K562 (cell line): ENCODE measurements at regions not wholly inside any gene's neighbourhood (a gene's known extent, or its start where the extent isn't known, plus 50 kb on each side); places are given as distances from the start of the nearest gene placed in this dataset.

Source experiments
- ATAC-seq: fragments of 200-7000 bp; cut with Tn5 transposase; 3 replicates; pipeline ENCODE4 v1.9.1; 2020; ENCODE audit warnings: moderate library complexity
- BruUV-seq: library from RNA; stranded (reverse); fragments of 400-500 nt; replicated peaks from 2 replicates; lab custom pipeline; 2021; lab: Mats Ljungman, UMichigan
- CTCF ChIA-PET: fragments of 300-600 bp; formaldehyde crosslinking; extraction: SDS; loops from one replicate; lab custom pipeline; 2021; ENCODE audit warnings: low intra/inter-chr PET ratio; lab: Yijun Ruan, JAX
- POLR2A ChIA-PET: fragments of 300-600, 350-650 bp; sonication (Branson Sonifier 250); formaldehyde crosslinking; extraction: SDS; loops from one replicate; lab custom pipeline; 2021; ENCODE audit warnings: antibody characterized with exemption, inconsistent platforms; lab: Yijun Ruan, JAX
- DNase-seq, 4 experiments: peaks; one replicate each; pipeline versions ENCODE4 v3.0.0 to v3.0.0-alpha.2; 2011 to 2018; ENCODE audit warnings: low spot score in 3 of 4, mixed read lengths in 3 of 4; ENCODE audit errors: extremely low read depth in 1 of 4
- FAIRE-seq: peaks from 2 replicates; lab custom pipeline; 2011; peaks lifted over from hg19 to GRCh38; lab: Jason Lieb, UNC
- H2AFZ ChIP-seq: 2 replicates; pipeline ENCODE4 v1.6.0; 2011; ENCODE audit warnings: low read depth, low read length, control low read depth, inconsistent platforms
- H3K27ac ChIP-seq: fragments of 200-600 bp; 3 replicates; pipeline ENCODE4 v1.8.0; 2011; ENCODE audit warnings: low read depth, mild to moderate bottlenecking, control low read depth, inconsistent platforms, low read length, moderate library complexity, mixed read lengths; ENCODE audit errors: extremely low read depth
- H3K27me3 ChIP-seq, 2 experiments: fragments of 300-600 bp in 1 of 2; 2 replicates in 1 of 2; 3 replicates in 1 of 2; pipeline versions ENCODE4 v1.6.0 to v1.8.0; 2011; ENCODE audit warnings: inconsistent platforms in 2 of 2, low read length in 2 of 2, mild to moderate bottlenecking in 1 of 2, mixed read lengths in 1 of 2, moderate library complexity in 1 of 2; ENCODE audit not compliant: control insufficient read depth in 2 of 2, insufficient read depth in 2 of 2
- H3K36me3 ChIP-seq: fragments of 300-600 bp; 3 replicates; pipeline ENCODE4 v1.8.0; 2011; ENCODE audit warnings: mild to moderate bottlenecking, low read length, inconsistent platforms; ENCODE audit not compliant: control insufficient read depth, insufficient read depth
- H3K4me1 ChIP-seq, 2 experiments: fragments of 200-600 bp in 1 of 2; replicated peaks in 1 of 2; 2 replicates in 1 of 2; 3 replicates in 1 of 2; pipeline versions ENCODE4 v1.5.1 to v1.8.0; 2011; ENCODE audit warnings: inconsistent platforms in 2 of 2, low read length in 2 of 2, mild to moderate bottlenecking in 1 of 2, mixed read lengths in 1 of 2, moderate library complexity in 1 of 2; ENCODE audit not compliant: control insufficient read depth in 2 of 2, insufficient read depth in 2 of 2
- H3K4me2 ChIP-seq: 2 replicates; pipeline ENCODE4 v1.6.1; 2011; ENCODE audit warnings: low read length, control low read depth, inconsistent platforms, mixed read lengths; ENCODE audit not compliant: insufficient read depth
- H3K4me3 ChIP-seq: fragments of 200-600 bp; sonication (generic), shearing (Covaris generic); 2 replicates; pipeline ENCODE4 v1.5.1; 2016; ENCODE audit warnings: control low read depth, inconsistent platforms
- H3K79me2 ChIP-seq: fragments of 200-600 bp; 3 replicates; pipeline ENCODE4 v1.8.0; 2011; ENCODE audit warnings: low read length, inconsistent platforms; ENCODE audit not compliant: control insufficient read depth, insufficient read depth
- H3K9ac ChIP-seq, 2 experiments: 2 replicates each; pipeline versions ENCODE4 v1.6.0 to v1.6.1; 2011; ENCODE audit warnings: low read depth in 2 of 2, low read length in 2 of 2, control low read depth in 1 of 2, inconsistent platforms in 1 of 2, mild to moderate bottlenecking in 1 of 2, mixed read lengths in 1 of 2; ENCODE audit not compliant: insufficient read depth in 1 of 2
- H3K9me1 ChIP-seq: one replicate; pipeline ENCODE4 v1.6.0; 2011; ENCODE audit warnings: inconsistent platforms, mild to moderate bottlenecking, low read length, moderate library complexity; ENCODE audit not compliant: control insufficient read depth, insufficient read depth
- H3K9me3 ChIP-seq: replicated peaks from 2 replicates; pipeline ENCODE4 v1.5.1; 2011; ENCODE audit warnings: low read depth, low read length, inconsistent platforms; ENCODE audit not compliant: control insufficient read depth, insufficient read depth
- H4K20me1 ChIP-seq: replicated peaks from 2 replicates; pipeline ENCODE4 v1.6.1; 2011; ENCODE audit warnings: low read length, inconsistent platforms, mixed read lengths; ENCODE audit not compliant: control insufficient read depth, insufficient read depth
- GTF2E2 ChIP-seq: fragments of 200-800 bp; sonication (Bioruptor generic); IDR thresholded peaks from 2 replicates; pipeline ENCODE4 v1.6.1; 2016; ENCODE audit warnings: missing genetic modification characterization, missing compliant biosample characterization
- HCFC1 ChIP-seq: IDR thresholded peaks from 2 replicates; pipeline ENCODE4 v1.6.1; 2012; ENCODE audit warnings: low read depth, low read length, improper control_type of control experiment
- POLR3G ChIP-seq: IDR thresholded peaks from 2 replicates; pipeline ENCODE4 v1.6.1; 2011; ENCODE audit not compliant: insufficient read length, insufficient replicate concordance; ENCODE audit errors: extremely low read depth
- RBM22 ChIP-seq: fragments of 200-400 bp; formaldehyde crosslinking; IDR thresholded peaks from 2 replicates; pipeline ENCODE4 v1.6.1; 2018; ENCODE audit warnings: low read length, low read depth; ENCODE audit not compliant: poor library complexity, severe bottlenecking
- RNF219 ChIP-seq: fragments of 250-450 bp; sonication (Bioruptor Pico); IDR thresholded peaks from 2 replicates; pipeline ENCODE4 v1.5.0; 2022; ENCODE audit warnings: mild to moderate bottlenecking
- ZC3H8 ChIP-seq: fragments of 450-650 bp; IDR thresholded peaks from 2 replicates; pipeline ENCODE4 v1.6.1; 2017
- ZNF76 ChIP-seq: fragments of 250-450 bp; sonication (Bioruptor Pico); IDR thresholded peaks from 2 replicates; pipeline ENCODE4 v1.4.0; 2020; ENCODE audit warnings: mild to moderate bottlenecking, moderate library complexity, borderline replicate concordance
- WGBS: fragments of 100-300 bp; shearing (Covaris generic); methylation state at CpG from one replicate; pipeline ENCODE4 v1.1.6; 2016; ENCODE audit warnings: low coverage, mixed read lengths; ENCODE audit not compliant: insufficient coverage; ENCODE audit errors: missing lambda C conversion rate; 5-methylcytosine and 5-hydroxymethylcytosine counted together
- in situ Hi-C: fragments of 300-500 bp; cut with MboI; formaldehyde crosslinking; loops from 4 replicates; pipeline ENCODE4 v1.15.0; 2018; ENCODE audit warnings: inconsistent platforms, mixed read lengths
- intact Hi-C: fragments of 100-400 bp; cut with micrococcal nuclease; formaldehyde crosslinking; loops from 2 replicates; pipeline ENCODE4 v1.14.2; 2022

DNA sequence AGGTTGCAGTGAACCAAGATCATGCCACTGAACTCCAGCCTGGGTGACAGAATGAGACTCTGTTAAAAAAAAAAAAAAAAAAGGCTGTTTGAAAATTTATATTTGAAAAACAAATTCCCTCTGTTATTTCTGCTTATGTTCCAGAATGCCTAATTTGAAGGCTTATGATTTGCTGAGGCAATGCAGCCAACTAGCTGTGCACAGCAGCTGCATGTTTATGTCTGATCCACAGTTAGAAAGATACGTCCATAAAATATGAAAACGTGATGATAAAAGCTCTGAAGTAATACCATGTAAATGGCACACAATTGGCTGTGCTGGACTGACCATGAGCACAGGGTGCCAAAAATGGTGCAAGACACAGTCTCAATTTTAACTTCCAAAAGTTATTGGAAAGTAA, 453.2 kb downstream of the TUSC1 start:
- no CpG with 5 or more reads among the region's 2 CpGs for WGBS
- ChIA-PET POLR2A (no interaction called here), CTCF (no interaction called here)
- DNase-seq (no peak), FAIRE-seq (no peak), ATAC-seq (no peak)
- no peaks in the 10 kb centered on the region for H4K20me1 ChIP-seq
- no TSS peak for BruUV-seq
- no peaks in the 10 kb centered on the region for H3K4me1 ChIP-seq
- H3K9ac ChIP-seq: no peak overlapping the region
- H3K9me1 ChIP-seq: no peaks in the 10 kb centered on the region
- no peak overlapping the region for H3K27ac ChIP-seq
- H3K9me3 ChIP-seq: no peaks in the 10 kb centered on the region
- H3K27me3 ChIP-seq: no peaks in the 10 kb centered on the region
- in situ Hi-C loops: no loop called here
- no peaks in the 10 kb centered on the region for H3K79me2 ChIP-seq
- no peak overlapping the region for H2AFZ ChIP-seq
- no peak overlapping the region for H3K4me3 ChIP-seq
- H3K4me2 ChIP-seq: no peak overlapping the region
- TF ChIP-seq RNF219 (CRISPR knock-in tag) (no peak), POLR3G (no peak), HCFC1 (no peak), RBM22 (no peak), GTF2E2 (tag) (no peak), ZC3H8 (no peak), ZNF76 (no peak)
- intact Hi-C loops: no loop called here
- H3K36me3 ChIP-seq: no peaks in the 10 kb centered on the region
